NT2/D1 (cell line): ENCODE measurements at regions not wholly inside any gene's neighbourhood (a gene's known extent, or its start where the extent isn't known, plus 50 kb on each side); places are given as distances from the start of the nearest gene placed in this dataset.
"Not testable (repeated sequence)": the region's sequence is repeated elsewhere in the genome, so short reads cannot be mapped to it uniquely, and the experiment has no call there.

ENCODE experiments used
- DNase-seq: peaks from one replicate; pipeline ENCODE4 v3.0.0-alpha.2; 2011; ENCODE audit warnings: low read depth, low spot score
- H3K27me3 ChIP-seq: 2 replicates; pipeline ENCODE4 v1.6.0; 2011; ENCODE audit warnings: mild to moderate bottlenecking; ENCODE audit not compliant: insufficient read length, insufficient read depth
- H3K36me3 ChIP-seq: 2 replicates; pipeline ENCODE4 v1.6.1; 2011; ENCODE audit warnings: mild to moderate bottlenecking, low read length, mixed read lengths; ENCODE audit not compliant: insufficient read depth, insufficient read length
- H3K4me1 ChIP-seq: 2 replicates; pipeline ENCODE4 v1.5.1; 2011; ENCODE audit not compliant: insufficient read depth, insufficient read length
- H3K4me3 ChIP-seq: 2 replicates; pipeline ENCODE4 v1.5.1; 2011; ENCODE audit warnings: low read depth; ENCODE audit not compliant: insufficient read length
- H3K9ac ChIP-seq: 2 replicates; pipeline ENCODE4 v1.6.0; 2011; ENCODE audit warnings: low read depth; ENCODE audit not compliant: insufficient read length
- H3K9me3 ChIP-seq: 2 replicates; pipeline ENCODE4 v1.5.1; 2011; ENCODE audit warnings: mild to moderate bottlenecking, low read length; ENCODE audit not compliant: insufficient read depth
- SUZ12 ChIP-seq: IDR thresholded peaks from 2 replicates; pipeline ENCODE4 v1.6.1; 2011; ENCODE audit not compliant: insufficient read length, insufficient read depth; ENCODE audit errors: extremely low read depth
- YY1 ChIP-seq: IDR thresholded peaks from 2 replicates; pipeline ENCODE4 v1.6.1; 2011; ENCODE audit not compliant: insufficient read length, insufficient read depth
- ZNF274 ChIP-seq: IDR thresholded peaks from 2 replicates; pipeline ENCODE4 v1.6.1; 2011; ENCODE audit warnings: mild to moderate bottlenecking, low read depth, low read length

DNA sequence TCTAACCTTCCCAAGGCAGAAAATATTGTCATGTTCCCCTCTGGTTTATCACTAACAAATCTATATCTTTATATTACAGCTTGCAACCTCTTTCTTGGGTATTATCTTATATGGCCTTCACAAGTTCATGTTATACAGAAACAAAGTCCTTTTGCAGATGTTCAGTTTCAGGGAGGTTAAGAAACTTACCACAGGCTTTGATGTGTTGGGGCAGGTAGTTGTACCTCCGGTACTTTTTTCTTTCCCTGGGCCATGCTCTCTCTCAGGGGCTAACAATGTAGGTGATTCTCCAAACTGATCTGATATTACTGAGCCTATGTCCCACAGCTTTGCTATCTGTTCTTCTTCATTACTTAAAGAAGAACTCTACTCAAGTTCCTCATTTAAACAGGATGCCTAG lies 548.9 kb upstream of the SYT4 start:
- no peak for DNase-seq
- H3K4me1 ChIP-seq = no peaks in the 10 kb centered on the region
- no peak overlapping the region for H3K9ac ChIP-seq
- no peaks in the 10 kb centered on the region for H3K9me3 ChIP-seq
- no peaks in the 10 kb centered on the region for H3K36me3 ChIP-seq
- no peaks in the 10 kb centered on the region for H3K27me3 ChIP-seq
- TF ChIP-seq SUZ12 (no peak), ZNF274 (no peak), YY1 (no peak)
- no peak overlapping the region for H3K4me3 ChIP-seq

DNA sequence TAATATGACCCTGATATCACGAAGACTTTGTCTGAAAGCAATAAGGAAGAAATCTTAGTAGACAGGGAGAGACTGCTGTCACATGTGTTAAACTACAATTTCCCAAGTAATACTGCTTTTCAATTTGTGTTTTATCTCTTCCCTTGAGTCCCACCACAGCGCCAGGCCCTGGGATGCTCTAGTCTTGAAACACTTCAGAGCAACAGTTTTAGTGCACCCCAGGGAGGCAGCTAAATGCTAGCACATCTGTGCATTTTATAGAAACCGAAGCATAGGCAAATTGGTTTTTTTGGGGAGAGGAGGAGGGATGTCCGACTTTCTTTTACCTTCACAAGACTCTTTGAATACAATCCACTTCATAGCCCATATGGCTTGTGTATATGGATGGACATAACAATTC lies 550.0 kb upstream of the SYT4 start:
- Histone ChIP-seq H3K4me1 (no peaks in the 10 kb centered on the region), H3K9ac (no peak overlapping the region), H3K27me3 (no peaks in the 10 kb centered on the region), H3K4me3 (no peak overlapping the region), H3K36me3 (no peaks in the 10 kb centered on the region), H3K9me3 (no peaks in the 10 kb centered on the region)
- TF ChIP-seq ZNF274 = no peak
- TF ChIP-seq SUZ12 = no peak
- TF ChIP-seq YY1 = no peak
- DNase-seq = no peak

DNA sequence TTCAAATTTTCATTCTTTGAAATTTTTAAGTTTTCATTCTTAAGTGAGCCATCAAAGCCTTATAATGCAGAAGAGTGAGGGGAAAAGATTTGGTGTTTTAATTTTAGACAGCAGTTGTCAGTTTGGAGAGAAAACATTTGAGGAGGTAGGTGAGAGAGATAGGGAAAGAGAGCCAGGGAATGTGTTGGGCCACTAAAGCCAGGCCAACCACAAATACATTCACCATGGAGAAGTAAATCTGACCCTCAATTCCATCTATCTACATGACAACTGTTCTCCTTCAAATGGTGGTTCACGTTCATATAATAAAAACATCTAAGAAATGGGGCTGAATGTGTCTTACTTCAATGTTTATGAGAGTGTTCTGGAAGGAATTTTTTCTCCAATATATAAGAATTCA lies 553.0 kb upstream of the SYT4 start:
- Histone ChIP-seq H3K4me3 (no peak overlapping the region), H3K36me3 (no peaks in the 10 kb centered on the region), H3K4me1 (no peaks in the 10 kb centered on the region), H3K9me3 (no peaks in the 10 kb centered on the region), H3K9ac (no peak overlapping the region), H3K27me3 (no peaks in the 10 kb centered on the region)
- no peak for TF ChIP-seq SUZ12
- no peak for DNase-seq

DNA sequence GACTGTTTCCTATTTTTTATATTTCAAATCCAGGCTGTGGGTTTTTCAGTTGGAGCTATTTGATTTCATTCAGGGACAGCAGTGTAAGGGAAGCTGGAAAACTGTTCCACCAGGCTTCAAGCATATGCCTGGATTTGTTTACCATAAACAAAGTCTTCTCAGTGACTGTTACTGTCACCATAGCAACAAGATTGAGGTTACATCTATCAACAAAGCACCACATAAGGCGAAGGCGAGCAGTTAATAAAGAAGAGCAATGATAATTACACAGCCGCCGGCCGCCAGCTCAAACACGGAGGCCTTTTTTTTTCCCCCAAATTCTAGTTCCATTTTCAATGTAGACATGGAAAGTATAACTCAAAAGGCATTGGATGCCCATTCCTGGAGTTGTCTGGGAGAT lies 553.7 kb upstream of the SYT4 start:
- H3K4me1 ChIP-seq = no peaks in the 10 kb centered on the region
- H3K36me3 ChIP-seq = no peaks in the 10 kb centered on the region
- H3K27me3 ChIP-seq = no peaks in the 10 kb centered on the region
- H3K4me3 ChIP-seq = no peak overlapping the region
- TF ChIP-seq ZNF274 (no peak), SUZ12 (no peak), YY1 (no peak)
- no peaks in the 10 kb centered on the region for H3K9me3 ChIP-seq
- no peak for DNase-seq
- H3K9ac ChIP-seq = no peak overlapping the region

DNA sequence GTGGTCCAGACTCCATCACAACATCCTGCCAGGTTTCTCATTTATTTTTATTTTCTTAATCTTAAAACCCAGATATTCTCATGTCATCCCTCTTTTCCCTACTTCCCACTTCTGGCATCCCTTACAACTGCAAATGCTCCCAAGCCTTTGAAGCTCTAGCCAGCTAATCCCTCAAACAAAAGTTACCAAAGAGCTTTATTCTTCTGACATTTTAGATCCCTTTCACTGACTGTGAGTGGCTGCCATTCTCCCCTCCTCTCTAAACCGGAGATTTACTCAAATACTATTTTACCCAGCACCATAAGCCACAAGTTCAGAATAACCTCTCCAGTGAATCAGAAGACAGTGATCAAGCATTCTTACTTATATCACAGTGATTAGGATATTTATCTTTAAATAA lies 569.0 kb upstream of the SYT4 start:
- no peak overlapping the region for H3K9ac ChIP-seq
- H3K4me3 ChIP-seq = no peak overlapping the region
- no peaks in the 10 kb centered on the region for H3K4me1 ChIP-seq
- TF ChIP-seq ZNF274 (no peak), YY1 (no peak), SUZ12 (no peak)
- H3K27me3 ChIP-seq = no peaks in the 10 kb centered on the region
- no peaks in the 10 kb centered on the region for H3K36me3 ChIP-seq
- no peaks in the 10 kb centered on the region for H3K9me3 ChIP-seq
- peak; percentile 48 for DNase-seq

DNA sequence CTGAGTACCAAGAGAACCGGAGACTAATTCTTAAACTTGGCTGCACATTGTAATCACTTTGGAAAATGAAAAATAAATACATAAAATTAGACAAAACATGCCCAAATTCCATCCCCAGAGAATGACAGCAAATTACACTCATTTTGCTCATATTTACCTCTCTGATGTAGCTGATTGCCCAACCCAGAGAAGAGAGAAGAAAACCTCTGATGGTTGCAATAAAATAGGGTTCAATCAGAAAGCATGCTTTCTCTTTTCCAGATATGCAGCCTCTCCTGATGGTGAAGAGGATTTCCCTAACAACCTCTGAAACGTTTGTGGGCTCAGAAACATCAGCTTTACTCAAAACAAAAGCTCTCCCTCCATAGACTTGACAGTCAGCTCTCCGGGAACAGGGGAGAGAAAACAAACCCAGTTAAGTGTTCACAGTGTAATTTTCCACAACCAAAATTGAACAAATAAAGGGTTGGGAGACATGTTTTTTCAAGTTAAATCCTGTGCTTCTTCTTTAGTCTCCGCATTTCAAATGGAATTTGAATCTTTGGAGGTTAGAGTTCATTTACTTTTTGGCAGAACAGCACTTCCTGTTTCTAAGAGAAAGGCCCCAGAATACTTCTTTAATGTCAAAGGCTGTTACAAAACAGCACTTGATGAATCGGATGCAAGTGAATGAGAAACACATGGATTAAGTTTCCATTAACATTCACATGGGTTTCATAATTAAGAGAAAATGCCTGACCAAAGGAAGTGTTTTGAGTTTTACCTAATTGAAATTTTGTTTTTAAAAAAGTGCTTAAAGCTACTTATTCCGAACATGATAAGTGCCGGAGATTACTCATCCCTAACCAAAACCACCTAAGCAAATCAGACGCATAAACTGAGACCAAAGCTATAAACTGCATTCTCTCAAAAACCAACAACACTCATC lies 570.1 kb upstream of the SYT4 start:
- Histone ChIP-seq H3K9me3 (no peaks in the 10 kb centered on the region), H3K9ac (no peak overlapping the region)
- DNase-seq = no peak

DNA sequence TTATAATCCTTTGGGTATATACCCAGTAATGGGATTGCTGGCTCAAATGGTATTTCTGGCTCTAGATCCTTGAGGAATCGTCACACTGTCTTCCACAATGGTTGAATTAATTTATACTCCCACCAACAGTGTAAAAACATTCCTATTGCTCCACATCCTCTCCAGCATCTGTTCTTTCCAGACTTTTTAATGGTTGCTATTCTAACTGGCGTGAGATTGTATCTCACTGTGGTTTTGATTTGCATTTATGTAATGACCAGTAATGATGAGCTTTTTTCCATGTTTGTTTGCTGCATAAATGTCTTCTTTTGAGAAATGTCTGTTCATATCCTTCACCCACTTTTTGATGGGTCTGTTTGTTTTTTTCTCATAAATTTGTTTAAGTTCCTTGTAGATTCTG lies 572.5 kb upstream of the SYT4 start:
- H3K9me3 ChIP-seq, H3K27me3 ChIP-seq, DNase-seq, H3K4me3 ChIP-seq, H3K4me1 ChIP-seq, H3K36me3 ChIP-seq, H3K9ac ChIP-seq: not testable (repeated sequence)

More for the DNA sequence above, 570.1 kb upstream of the SYT4 start:
- no peaks in the 10 kb centered on the region for H3K27me3 ChIP-seq
- H3K4me1 ChIP-seq = no peaks in the 10 kb centered on the region
- TF ChIP-seq ZNF274 (no peak), SUZ12 (no peak), YY1 (no peak)
- H3K4me3 ChIP-seq = no peak overlapping the region
- no peaks in the 10 kb centered on the region for H3K36me3 ChIP-seq

DNA sequence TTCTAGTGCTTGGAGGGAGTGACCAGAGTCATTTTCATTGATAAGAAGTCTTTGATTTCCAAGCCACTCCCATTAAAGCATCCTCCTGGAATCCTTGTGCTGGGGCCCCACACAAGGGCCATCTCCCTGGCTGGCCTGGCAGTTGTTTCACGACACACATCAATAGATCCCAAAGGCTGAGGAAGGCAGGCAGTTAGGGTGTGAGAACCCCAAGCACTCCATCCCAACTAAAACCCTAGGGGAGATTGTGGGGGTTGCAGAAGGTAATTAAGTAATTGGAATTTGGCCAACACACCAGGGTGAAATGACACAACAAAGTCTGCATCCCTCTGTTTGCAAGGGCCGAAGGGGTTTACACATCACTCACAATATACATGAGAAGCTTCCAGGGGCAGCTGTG lies 578.1 kb upstream of the SYT4 start:
- no peak for DNase-seq
- TF ChIP-seq ZNF274 (no peak), SUZ12 (no peak), YY1 (no peak)

More for the DNA sequence above, 578.1 kb upstream of the SYT4 start:
- Histone ChIP-seq H3K9ac (no peak overlapping the region), H3K27me3 (no peaks in the 10 kb centered on the region), H3K36me3 (no peaks in the 10 kb centered on the region), H3K4me1 (no peaks in the 10 kb centered on the region), H3K9me3 (no peaks in the 10 kb centered on the region), H3K4me3 (no peak overlapping the region)
